RWPE2 (cell line): ENCODE measurements at regions not wholly inside any gene's neighbourhood (a gene's known extent, or its start where the extent isn't known, plus 50 kb on each side); places are given as distances from the start of the nearest gene placed in this dataset.

ENCODE experiments used
- ATAC-seq: fragments of 200-7000 bp; cut with Tn5 transposase; 3 replicates; pipeline ENCODE4 v1.9.1; 2021; ENCODE audit warnings: low read depth
- DNase-seq: peaks from one replicate; pipeline ENCODE4 v3.0.0-alpha.2; 2020; ENCODE audit warnings: low spot score
- H3K27ac ChIP-seq: fragments of 450-650 bp; 2 replicates; pipeline ENCODE4 v1.5.1; 2017; ENCODE audit warnings: mild to moderate bottlenecking; ENCODE audit not compliant: poor library complexity, severe bottlenecking
- H3K27me3 ChIP-seq: fragments of 250-450 bp; sonication (Bioruptor Pico); 2 replicates; pipeline ENCODE4 v1.5.1; 2021; ENCODE audit warnings: mild to moderate bottlenecking, moderate library complexity; ENCODE audit not compliant: insufficient read depth, poor library complexity, severe bottlenecking
- H3K36me3 ChIP-seq: fragments of 250-450 bp; sonication (Bioruptor Pico); 2 replicates; pipeline ENCODE4 v1.5.1; 2020; ENCODE audit warnings: low read depth, mild to moderate bottlenecking, moderate library complexity
- H3K4me1 ChIP-seq: fragments of 250-450 bp; sonication (Bioruptor Pico); 2 replicates; pipeline ENCODE4 v1.5.1; 2021; ENCODE audit warnings: mild to moderate bottlenecking, moderate library complexity; ENCODE audit not compliant: insufficient read depth, poor library complexity, severe bottlenecking
- H3K4me3 ChIP-seq: fragments of 250-450 bp; sonication (Bioruptor Pico); 2 replicates; pipeline ENCODE4 v1.5.1; 2021; ENCODE audit warnings: mild to moderate bottlenecking, moderate library complexity; ENCODE audit not compliant: severe bottlenecking
- H3K9me3 ChIP-seq: fragments of 250-450 bp; sonication (Bioruptor Pico); 2 replicates; pipeline ENCODE4 v1.5.1; 2021; ENCODE audit warnings: mild to moderate bottlenecking, moderate library complexity; ENCODE audit not compliant: severe bottlenecking
- CTCF ChIP-seq: fragments of 450-650 bp; IDR thresholded peaks from one replicate; pipeline ENCODE4 v1.5.1; 2017; ENCODE audit warnings: mild to moderate bottlenecking, moderate library complexity; ENCODE audit not compliant: poor library complexity, severe bottlenecking

GRCh38 chr10:90652519-90652918 lies 205.3 kb downstream of the HTR7 start:
- DNase-seq (no peak), ATAC-seq (peak; percentile 40; the same call in 2 of the 3 replicates)
- Histone ChIP-seq H3K4me1 (no peaks in the 10 kb centered on the region), H3K36me3 (no peaks in the 10 kb centered on the region), H3K27me3 (no peaks in the 10 kb centered on the region), H3K4me3 (no peak overlapping the region), H3K9me3 (no peaks in the 10 kb centered on the region), H3K27ac (no peak overlapping the region)
- peak; percentile 45 for TF ChIP-seq CTCF

- ATAC-seq (no peak), DNase-seq (no peak)
- H3K27ac ChIP-seq = no peak overlapping the region
- no peaks in the 10 kb centered on the region for H3K27me3 ChIP-seq
- H3K36me3 ChIP-seq = no peaks in the 10 kb centered on the region
- H3K4me3 ChIP-seq = no peak overlapping the region
- H3K9me3 ChIP-seq = no peaks in the 10 kb centered on the region
- no peaks in the 10 kb centered on the region for H3K4me1 ChIP-seq
- no peak for TF ChIP-seq CTCF
These were observed 199.0 kb downstream of the HTR7 start for GRCh38 chr10:90658791-90659190.

- no peak overlapping the region for H3K4me3 ChIP-seq
- no peaks in the 10 kb centered on the region for H3K36me3 ChIP-seq
- no peaks in the 10 kb centered on the region for H3K9me3 ChIP-seq
- TF ChIP-seq CTCF = no peak
- no peaks in the 10 kb centered on the region for H3K4me1 ChIP-seq
- no peak overlapping the region for H3K27ac ChIP-seq
- no peak for DNase-seq
- no peak for ATAC-seq
- H3K27me3 ChIP-seq = no peaks in the 10 kb centered on the region
These were observed 191.8 kb downstream of the HTR7 start for GRCh38 chr10:90665905-90666662.

- no peak overlapping the region for H3K4me3 ChIP-seq
- no peak for ATAC-seq
These were observed 183.4 kb downstream of the HTR7 start for GRCh38 chr10:90674461-90674860.

More at GRCh38 chr10:90674461-90674860, 183.4 kb downstream of the HTR7 start:
- peak overlapping the region; percentile 54 for H3K27ac ChIP-seq
- no peak for TF ChIP-seq CTCF
- no peaks in the 10 kb centered on the region for H3K9me3 ChIP-seq
- no peaks in the 10 kb centered on the region for H3K27me3 ChIP-seq
- no peaks in the 10 kb centered on the region for H3K36me3 ChIP-seq
- DNase-seq = no peak
- peaks cover 17% of the 10 kb centered on the region for H3K4me1 ChIP-seq
